Neural cell (in vitro differentiated cells): ENCODE measurements at regions not wholly inside any gene's neighbourhood (a gene's known extent, or its start where the extent isn't known, plus 50 kb on each side); places are given as distances from the start of the nearest gene placed in this dataset.

Experiments
- H2AFZ ChIP-seq: fragments of 200-600, 300-800 bp; sonication (generic), shearing (Covaris generic); 2 replicates; pipeline ENCODE4 v1.6.0; 2014; ENCODE audit warnings: low read depth, mild to moderate bottlenecking, antibody characterized with exemption, low read length, moderate library complexity
- H3F3A ChIP-seq: fragments of 200-600 bp; shearing (Covaris generic); 2 replicates; pipeline ENCODE4 v1.6.1; 2016; ENCODE audit warnings: mild to moderate bottlenecking, moderate library complexity, mixed read lengths, antibody characterized with exemption, low read length; ENCODE audit not compliant: insufficient read depth, poor library complexity, severe bottlenecking
- H3K27ac ChIP-seq: fragments of 200-600, 300-800 bp; sonication (generic), shearing (Covaris generic); 2 replicates; pipeline ENCODE4 v1.5.1; 2014; ENCODE audit warnings: mild to moderate bottlenecking, low read length, moderate library complexity
- H3K27me3 ChIP-seq: fragments of 300-800, 200-600 bp; sonication (generic), shearing (Covaris generic); 2 replicates; pipeline ENCODE4 v1.6.0; 2014; ENCODE audit warnings: mild to moderate bottlenecking, low read depth, low read length, moderate library complexity; ENCODE audit not compliant: insufficient read depth
- H3K36me3 ChIP-seq: fragments of 300-800, 200-600 bp; sonication (generic), shearing (Covaris generic); 2 replicates; pipeline ENCODE4 v1.5.1; 2014; ENCODE audit warnings: mild to moderate bottlenecking, antibody characterized with exemption, low read length, moderate library complexity; ENCODE audit not compliant: insufficient read depth
- H3K4me2 ChIP-seq: fragments of 300-800, 200-600 bp; sonication (generic), shearing (Covaris generic); 2 replicates; pipeline ENCODE4 v1.6.0; 2014; ENCODE audit warnings: mild to moderate bottlenecking, low read length
- H3K4me3 ChIP-seq: fragments of 300-800, 200-600 bp; sonication (generic), shearing (Covaris generic); 2 replicates; pipeline ENCODE4 v1.5.1; 2014; ENCODE audit warnings: mild to moderate bottlenecking, low read length, moderate library complexity
- H3K79me2 ChIP-seq: fragments of 200-600 bp; shearing (Covaris generic); replicated peaks from 2 replicates; pipeline ENCODE4 v1.6.0; 2014; ENCODE audit warnings: mild to moderate bottlenecking, low read length, moderate library complexity; ENCODE audit not compliant: insufficient read depth
- H3K9ac ChIP-seq: fragments of 300-800, 200-600 bp; sonication (generic), shearing (Covaris generic); 2 replicates; pipeline ENCODE4 v1.6.1; 2016; ENCODE audit warnings: mild to moderate bottlenecking, low read length, mixed read lengths
- H3K9me2 ChIP-seq: fragments of 200-600 bp; shearing (Covaris generic); 2 replicates; pipeline ENCODE4 v1.6.1; 2016; ENCODE audit warnings: mild to moderate bottlenecking, low read length, mixed read lengths; ENCODE audit not compliant: insufficient read depth
- H3K9me3 ChIP-seq: fragments of 200-600, 300-800 bp; sonication (generic), shearing (Covaris generic); 2 replicates; pipeline ENCODE4 v1.6.1; 2016; ENCODE audit warnings: mild to moderate bottlenecking, mixed run types, low read length, moderate library complexity, mixed read lengths
- H4K20me1 ChIP-seq: fragments of 200-600 bp; shearing (Covaris generic); 2 replicates; pipeline ENCODE4 v1.6.1; 2016; ENCODE audit warnings: mild to moderate bottlenecking, mixed run types; ENCODE audit not compliant: insufficient read depth
- CTCF ChIP-seq: fragments of 450-650 bp; IDR thresholded peaks from 2 replicates; pipeline ENCODE4 v1.5.1; 2014; ENCODE audit warnings: antibody characterized with exemption, mild to moderate bottlenecking, moderate library complexity; ENCODE audit not compliant: poor library complexity, severe bottlenecking
- EP300 ChIP-seq: fragments of 450-650 bp; conservative IDR thresholded peaks from 2 replicates; pipeline ENCODE4 v1.6.1; 2014; ENCODE audit warnings: antibody characterized with exemption, mild to moderate bottlenecking, moderate library complexity; ENCODE audit not compliant: poor library complexity, severe bottlenecking
- EZH2 ChIP-seq: fragments of 200-600, 300-800 bp; shearing (Covaris generic), sonication (generic); IDR thresholded peaks from 2 replicates; pipeline ENCODE4 v1.6.1; 2014; ENCODE audit warnings: antibody characterized with exemption, low read length, borderline replicate concordance, mild to moderate bottlenecking; ENCODE audit not compliant: insufficient read depth, poor library complexity, severe bottlenecking
- MXI1 ChIP-seq: fragments of 450-650 bp; conservative IDR thresholded peaks from 2 replicates; pipeline ENCODE4 v1.6.1; 2014; ENCODE audit warnings: antibody characterized with exemption, mild to moderate bottlenecking; ENCODE audit not compliant: poor library complexity, severe bottlenecking
- POLR2AphosphoS5 ChIP-seq: IDR thresholded peaks from 2 replicates; pipeline ENCODE4 v1.6.1; 2012
- RAD21 ChIP-seq: fragments of 450-650 bp; conservative IDR thresholded peaks from 2 replicates; pipeline ENCODE4 v1.6.1; 2014; ENCODE audit warnings: antibody characterized with exemption, mild to moderate bottlenecking, moderate library complexity
- REST ChIP-seq: IDR thresholded peaks from 2 replicates; pipeline ENCODE4 v1.6.1; 2012; ENCODE audit warnings: borderline replicate concordance
- SMC3 ChIP-seq: fragments of 450-650 bp; conservative IDR thresholded peaks from 2 replicates; pipeline ENCODE4 v1.6.1; 2014; ENCODE audit warnings: antibody characterized with exemption, mild to moderate bottlenecking, moderate library complexity; ENCODE audit not compliant: poor library complexity
- TAF1 ChIP-seq: IDR thresholded peaks from 2 replicates; pipeline ENCODE4 v1.6.1; 2012; ENCODE audit warnings: low read depth

GRCh38 chr7:81294897-81295515 lies 376.2 kb upstream of the SEMA3C start:
- Histone ChIP-seq H3K4me3 (no peak overlapping the region), H3K27me3 (no peaks in the 10 kb centered on the region), H3K27ac (no peak overlapping the region), H3K9ac (no peak overlapping the region), H3K36me3 (no peaks in the 10 kb centered on the region), H3K4me2 (no peak overlapping the region), H3K9me2 (no peaks in the 10 kb centered on the region), H3K9me3 (no peaks in the 10 kb centered on the region), H3K79me2 (no peaks in the 10 kb centered on the region), H2AFZ (no peak overlapping the region), H4K20me1 (no peaks in the 10 kb centered on the region), H3F3A (no peaks in the 10 kb centered on the region)
- TF ChIP-seq REST (no peak), EZH2 (no peak), RAD21 (no peak), EP300 (no peak), POLR2AphosphoS5 (no peak), SMC3 (no peak)

DNA sequence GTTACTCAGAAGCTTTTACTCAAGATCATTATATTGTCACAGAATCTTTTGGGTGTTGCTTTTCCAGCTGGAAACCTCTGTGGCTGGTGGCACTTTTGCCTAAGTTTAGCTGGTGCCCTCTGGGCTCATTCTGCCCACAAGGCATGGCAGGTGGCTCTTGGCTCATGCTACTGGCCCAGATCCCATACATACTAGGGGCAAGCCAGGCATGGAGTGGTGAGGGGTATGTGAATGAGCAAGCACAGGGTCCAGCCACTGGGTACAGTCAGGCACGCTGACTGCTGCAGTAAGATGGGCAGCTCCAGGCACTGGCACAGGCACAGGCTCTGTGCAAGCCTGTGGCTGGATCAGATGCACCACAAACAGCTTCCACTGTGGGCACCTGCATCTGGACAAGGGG lies 375.0 kb upstream of the SEMA3C start:
- no peaks in the 10 kb centered on the region for H3K36me3 ChIP-seq
- no peak overlapping the region for H3K4me2 ChIP-seq
- H4K20me1 ChIP-seq = no peaks in the 10 kb centered on the region
- no peaks in the 10 kb centered on the region for H3K79me2 ChIP-seq
- H3K9ac ChIP-seq = no peak overlapping the region
- H3K27ac ChIP-seq = no peak overlapping the region
- H2AFZ ChIP-seq = no peak overlapping the region
- H3K27me3 ChIP-seq = no peaks in the 10 kb centered on the region
- TF ChIP-seq EZH2 (no peak), SMC3 (no peak), REST (no peak), TAF1 (no peak), MXI1 (no peak), EP300 (no peak), RAD21 (no peak), POLR2AphosphoS5 (no peak), CTCF (no peak)
- H3F3A ChIP-seq = no peaks in the 10 kb centered on the region
- H3K9me3 ChIP-seq = no peaks in the 10 kb centered on the region
- H3K4me3 ChIP-seq = no peak overlapping the region
- H3K9me2 ChIP-seq = no peaks in the 10 kb centered on the region
